Lower lobe of right lung (tissue), 2 donors: ENCODE measurements at regions not wholly inside any gene's neighbourhood (a gene's known extent, or its start where the extent isn't known, plus 50 kb on each side); places are given as distances from the start of the nearest gene placed in this dataset.

Source experiments
- ATAC-seq, 2 donors: fragments of 200-7000 bp; cut with Tn5 transposase; one replicate each; pipeline ENCODE4 v1.9.1; 2020 to 2022; ENCODE audit warnings: mild to moderate bottlenecking in 2 of 2, moderate library complexity in 2 of 2
- DNase-seq: peaks from one replicate; pipeline ENCODE4 v3.0.0-alpha.2; 2020
- H3K27ac ChIP-seq: fragments of 200-600 bp; one replicate; pipeline ENCODE4 v1.8.0; 2022
- H3K27me3 ChIP-seq: fragments of 200-600 bp; one replicate; pipeline ENCODE4 v1.8.0; 2022; ENCODE audit warnings: low read depth
- H3K36me3 ChIP-seq: fragments of 200-600 bp; one replicate; pipeline ENCODE4 v1.8.0; 2022; ENCODE audit warnings: mild to moderate bottlenecking
- H3K4me1 ChIP-seq: fragments of 200-600 bp; one replicate; pipeline ENCODE4 v1.8.0; 2022
- H3K4me3 ChIP-seq: fragments of 200-600 bp; one replicate; pipeline ENCODE4 v1.8.0; 2022; ENCODE audit warnings: mild to moderate bottlenecking
- H3K9me3 ChIP-seq: fragments of 200-600 bp; one replicate; pipeline ENCODE4 v1.8.0; 2022
- intact Hi-C: fragments of 100-400 bp; cut with DNase I; formaldehyde crosslinking; loops from one replicate; pipeline ENCODE4 v1.11.0; 2022
- TF ChIP-seq, protein P1 (sequence below): fragments of 200-600 bp; IDR thresholded peaks from one replicate; pipeline ENCODE4 v1.8.0; 2022; ENCODE audit warnings: antibody characterized with exemption, mild to moderate bottlenecking
- donor health status: DM: no; HTN: yes; CAD: no; lungs with severe emphysema.

DNA sequence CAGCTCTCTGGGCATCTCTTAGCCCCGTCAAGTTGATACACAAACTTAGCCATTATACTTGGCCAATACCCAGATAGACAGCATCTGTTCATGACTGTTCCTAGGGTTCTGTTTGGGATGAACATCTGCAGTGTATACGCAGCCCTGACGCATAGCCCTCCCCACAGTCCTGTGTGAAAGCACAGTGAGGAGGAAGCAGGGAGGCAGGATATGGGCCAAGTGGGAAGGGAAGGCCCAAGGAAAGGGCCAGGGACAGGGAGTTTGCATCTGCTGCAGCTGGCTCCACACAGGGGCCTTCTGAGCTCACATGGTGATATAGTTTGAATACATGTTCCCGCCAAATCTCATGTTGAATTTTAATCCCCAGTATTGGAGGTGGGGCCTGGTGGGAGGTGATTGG, 80.2 kb downstream of the CMPK2 start:
- DNase-seq = no peak
- no peaks in the 10 kb centered on the region for H3K9me3 ChIP-seq
- H3K4me1 ChIP-seq = peaks cover 35% of the 10 kb centered on the region
- H3K4me3 ChIP-seq = no peak overlapping the region
- intact Hi-C loops = no loop called here
- H3K27me3 ChIP-seq = no peaks in the 10 kb centered on the region
- ATAC-seq = no peak
- no peaks in the 10 kb centered on the region for H3K36me3 ChIP-seq
- H3K27ac ChIP-seq = no peak overlapping the region
- TF ChIP-seq, protein P1, sequence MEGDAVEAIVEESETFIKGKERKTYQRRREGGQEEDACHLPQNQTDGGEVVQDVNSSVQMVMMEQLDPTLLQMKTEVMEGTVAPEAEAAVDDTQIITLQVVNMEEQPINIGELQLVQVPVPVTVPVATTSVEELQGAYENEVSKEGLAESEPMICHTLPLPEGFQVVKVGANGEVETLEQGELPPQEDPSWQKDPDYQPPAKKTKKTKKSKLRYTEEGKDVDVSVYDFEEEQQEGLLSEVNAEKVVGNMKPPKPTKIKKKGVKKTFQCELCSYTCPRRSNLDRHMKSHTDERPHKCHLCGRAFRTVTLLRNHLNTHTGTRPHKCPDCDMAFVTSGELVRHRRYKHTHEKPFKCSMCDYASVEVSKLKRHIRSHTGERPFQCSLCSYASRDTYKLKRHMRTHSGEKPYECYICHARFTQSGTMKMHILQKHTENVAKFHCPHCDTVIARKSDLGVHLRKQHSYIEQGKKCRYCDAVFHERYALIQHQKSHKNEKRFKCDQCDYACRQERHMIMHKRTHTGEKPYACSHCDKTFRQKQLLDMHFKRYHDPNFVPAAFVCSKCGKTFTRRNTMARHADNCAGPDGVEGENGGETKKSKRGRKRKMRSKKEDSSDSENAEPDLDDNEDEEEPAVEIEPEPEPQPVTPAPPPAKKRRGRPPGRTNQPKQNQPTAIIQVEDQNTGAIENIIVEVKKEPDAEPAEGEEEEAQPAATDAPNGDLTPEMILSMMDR = no peak

DNA sequence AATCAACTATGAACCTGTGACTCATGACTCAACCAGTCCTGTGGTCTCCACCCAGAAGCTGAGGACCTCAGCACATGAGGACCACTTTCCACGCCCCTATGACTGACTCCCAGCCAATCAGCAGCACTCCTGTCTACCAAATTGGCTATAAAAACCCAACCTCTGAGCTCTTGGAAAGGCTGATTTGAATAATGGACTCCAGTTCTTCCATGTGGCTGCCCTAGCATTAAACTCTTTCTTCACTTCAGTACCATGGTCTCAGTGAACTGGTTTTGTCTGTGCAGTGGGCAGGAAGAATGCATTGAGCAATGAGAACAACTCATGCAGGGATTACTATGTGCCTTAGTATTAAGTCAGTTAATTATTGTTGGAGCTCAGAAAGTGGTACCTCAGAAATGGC, 78.3 kb downstream of the CMPK2 start:
- no peaks in the 10 kb centered on the region for H3K9me3 ChIP-seq
- DNase-seq = no peak
- ATAC-seq = no peak
- H3K27ac ChIP-seq = no peak overlapping the region
- intact Hi-C loops = no loop called here
- H3K4me3 ChIP-seq = no peak overlapping the region
- H3K36me3 ChIP-seq = no peaks in the 10 kb centered on the region
- H3K27me3 ChIP-seq = no peaks in the 10 kb centered on the region
- TF ChIP-seq, protein P1 = no peak
- H3K4me1 ChIP-seq = peaks cover 19% of the 10 kb centered on the region

DNA sequence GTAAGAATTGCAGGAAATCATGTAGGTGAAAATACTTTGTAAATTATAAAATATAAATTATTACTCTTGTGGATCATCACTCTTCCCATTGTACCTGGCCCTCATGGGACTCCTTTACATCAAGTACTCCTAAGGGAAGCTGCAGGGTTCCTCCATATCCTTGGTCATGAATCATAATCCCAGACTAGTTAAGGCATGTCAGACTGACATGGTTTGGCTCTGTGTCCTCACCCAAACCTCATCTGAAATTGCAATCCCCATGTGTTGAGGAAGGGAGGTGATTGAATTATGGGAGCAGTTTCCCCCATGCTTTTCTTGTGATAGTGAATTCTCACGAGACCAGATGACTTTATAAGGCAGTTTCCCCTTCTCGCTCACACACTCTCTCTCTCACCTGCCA, 77.1 kb downstream of the CMPK2 start:
- intact Hi-C loops = no loop called here
- Histone ChIP-seq H3K36me3 (no peaks in the 10 kb centered on the region), H3K4me1 (peaks cover 6% of the 10 kb centered on the region), H3K4me3 (no peak overlapping the region), H3K27ac (no peak overlapping the region), H3K27me3 (no peaks in the 10 kb centered on the region), H3K9me3 (no peaks in the 10 kb centered on the region)
- DNase-seq (no peak), ATAC-seq (no peak)
- TF ChIP-seq, protein P1 = no peak

DNA sequence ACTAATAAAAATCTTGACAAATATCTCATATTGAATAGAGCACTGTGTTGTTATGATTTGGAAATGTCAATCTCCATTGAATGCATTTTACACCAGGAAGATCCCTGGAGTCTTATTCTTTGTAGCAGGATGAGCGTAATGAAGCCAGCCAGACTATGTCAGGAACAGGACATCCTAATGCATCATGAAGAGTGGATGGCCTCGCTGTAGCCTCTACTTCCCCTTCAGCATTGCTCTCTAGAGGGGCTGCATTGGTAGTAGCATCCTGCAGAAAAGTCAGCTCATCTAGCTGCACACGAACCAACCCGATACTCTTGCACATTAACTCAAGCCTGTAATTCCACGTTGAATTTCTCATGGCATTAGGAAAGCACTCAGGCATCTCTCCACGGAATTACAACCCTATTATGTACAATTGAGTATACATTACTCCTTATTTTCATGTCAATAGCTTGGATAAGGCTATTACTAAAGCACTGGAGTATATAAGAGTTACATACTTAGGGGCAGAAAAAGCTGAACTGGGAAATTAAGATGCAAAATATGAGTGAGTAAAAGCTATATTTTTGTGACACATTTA, 76.1 kb downstream of the CMPK2 start:
- DNase-seq = no peak
- H3K27me3 ChIP-seq = no peaks in the 10 kb centered on the region
- H3K9me3 ChIP-seq = no peaks in the 10 kb centered on the region
- H3K4me3 ChIP-seq = no peak overlapping the region
- H3K27ac ChIP-seq = no peak overlapping the region
- no peaks in the 10 kb centered on the region for H3K36me3 ChIP-seq
- no peaks in the 10 kb centered on the region for H3K4me1 ChIP-seq
- intact Hi-C loops = no loop called here
- ATAC-seq = no peak
- TF ChIP-seq, protein P1 = no peak

DNA sequence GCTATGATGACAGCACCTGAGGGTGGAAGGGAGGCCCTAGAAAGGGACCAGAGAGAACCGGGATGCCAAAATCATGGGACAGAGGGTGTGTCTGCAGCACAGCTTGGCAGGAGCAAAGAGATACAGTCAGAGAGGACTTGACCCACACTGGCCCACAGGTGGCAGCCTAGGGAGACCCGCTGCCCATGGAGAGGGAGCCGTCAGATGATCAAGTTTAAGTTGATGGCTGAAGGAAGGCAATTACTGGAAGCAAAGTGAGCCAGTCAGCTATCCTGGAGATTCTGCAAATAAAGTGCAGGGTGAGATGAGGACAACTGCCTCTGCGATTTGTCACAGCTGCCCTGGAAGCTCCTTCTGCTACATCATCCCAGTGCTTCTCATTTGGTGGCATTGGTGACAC, 74.0 kb downstream of the CMPK2 start:
- Histone ChIP-seq H3K27ac (no peak overlapping the region), H3K4me1 (no peaks in the 10 kb centered on the region), H3K27me3 (no peaks in the 10 kb centered on the region), H3K4me3 (no peak overlapping the region), H3K9me3 (no peaks in the 10 kb centered on the region), H3K36me3 (no peaks in the 10 kb centered on the region)
- DNase-seq (no peak), ATAC-seq (no peak)
- intact Hi-C loops = no loop called here
- TF ChIP-seq, protein P1 = no peak

DNA sequence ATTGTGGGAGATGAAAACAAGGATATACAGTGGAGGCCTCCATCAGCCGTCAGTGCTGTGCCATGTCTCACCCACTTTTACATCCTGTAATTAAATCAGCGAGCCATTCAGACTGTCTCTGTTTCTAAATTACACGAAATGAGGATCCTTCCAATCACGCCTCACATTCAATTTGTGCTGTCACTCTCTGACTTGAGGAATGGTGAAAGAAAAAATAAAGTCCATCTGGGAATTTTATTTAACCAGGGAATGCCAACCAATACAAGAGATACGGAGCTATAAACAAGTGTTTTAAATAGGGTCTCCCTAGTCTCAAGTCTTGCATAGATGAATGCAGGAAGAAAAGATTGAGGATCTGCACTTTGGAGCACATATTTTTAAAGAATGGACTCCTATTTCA, 72.8 kb downstream of the CMPK2 start:
- DNase-seq (no peak), ATAC-seq (no peak)
- H3K9me3 ChIP-seq = no peaks in the 10 kb centered on the region
- no peaks in the 10 kb centered on the region for H3K4me1 ChIP-seq
- intact Hi-C loops = no loop called here
- no peak overlapping the region for H3K4me3 ChIP-seq
- no peak overlapping the region for H3K27ac ChIP-seq
- no peaks in the 10 kb centered on the region for H3K36me3 ChIP-seq
- no peaks in the 10 kb centered on the region for H3K27me3 ChIP-seq
- TF ChIP-seq, protein P1 = no peak
